ENCODE measurements at regions not wholly inside any gene's neighbourhood (a gene's known extent, or its start where the extent isn't known, plus 50 kb on each side); places are given as distances from the start of the nearest gene placed in this dataset.

GRCh38 chr2:65594150-65594549, 161.8 kb upstream of the SPRED2 start:
- H3K4me3 ChIP-seq (ENCODE audit: low read depth, poor library complexity, severe bottlenecking) = no peak overlapping the region
- intact Hi-C loops (cut with DNase I; ENCODE audit: low total_unique reads) = no loop called here

GRCh38 chr2:65589667-65590066, 157.3 kb upstream of the SPRED2 start:
- no peak overlapping the region for H3K4me3 ChIP-seq (ENCODE audit: low read depth, poor library complexity, severe bottlenecking)
- DNase-seq (ENCODE audit: low spot score in 2 of 2) = no peak
- TF ChIP-seq POLR2A (IDR thresholded peaks at IDR 0.05) = no peak
- TF ChIP-seq CTCF (IDR thresholded peaks at IDR 0.05) = no peak
- intact Hi-C loops (cut with DNase I; ENCODE audit: low total_unique reads) = no loop called here
- WGBS, 2 donors = 73 to 77% methylated on average over 2 of the region's 2 CpGs

More at GRCh38 chr2:65594150-65594549, 161.8 kb upstream of the SPRED2 start:
- TF ChIP-seq POLR2A (IDR thresholded peaks at IDR 0.05) (no peak), CTCF (IDR thresholded peaks at IDR 0.05) (no peak)
- no peak for DNase-seq (ENCODE audit: low spot score in 2 of 2)

GRCh38 chr2:65587779-65588178, 155.4 kb upstream of the SPRED2 start:
- no peak overlapping the region for H3K4me3 ChIP-seq (ENCODE audit: low read depth, poor library complexity, severe bottlenecking)
- TF ChIP-seq POLR2A (IDR thresholded peaks at IDR 0.05) = no peak
- TF ChIP-seq CTCF (IDR thresholded peaks at IDR 0.05) = no peak
- WGBS, 2 donors = 90 to 94% methylated on average over 4 of the region's 4 CpGs

GRCh38 chr2:65586516-65586915, 154.1 kb upstream of the SPRED2 start:
- H3K4me3 ChIP-seq (ENCODE audit: low read depth, poor library complexity, severe bottlenecking) = no peak overlapping the region
- WGBS, 2 donors = 85 to 91% methylated on average over 4 of the region's 4 CpGs
- DNase-seq (ENCODE audit: low spot score in 2 of 2) = peak in 1 of 2 donors; percentile 14
- intact Hi-C loops (cut with DNase I; ENCODE audit: low total_unique reads) = no loop called here
- no peak for TF ChIP-seq CTCF (IDR thresholded peaks at IDR 0.05)
- no peak for TF ChIP-seq POLR2A (IDR thresholded peaks at IDR 0.05)

More at GRCh38 chr2:65587779-65588178, 155.4 kb upstream of the SPRED2 start:
- DNase-seq (ENCODE audit: low spot score in 2 of 2) = no peak
- intact Hi-C loops (cut with DNase I; ENCODE audit: low total_unique reads) = no loop called here

- DNase-seq (ENCODE audit: low spot score in 2 of 2) = peak in 1 of 2 donors; percentile 48
- WGBS, 2 donors = 61 to 63% methylated on average over 11 of the region's 11 CpGs
- no peak for TF ChIP-seq CTCF (IDR thresholded peaks at IDR 0.05)
- no peak for TF ChIP-seq POLR2A (IDR thresholded peaks at IDR 0.05)
- intact Hi-C loops (cut with DNase I; ENCODE audit: low total_unique reads) = no loop called here
- H3K4me3 ChIP-seq (ENCODE audit: low read depth, poor library complexity, severe bottlenecking) = no peak overlapping the region
Observed at GRCh38 chr2:65583061-65583460, 150.7 kb upstream of the SPRED2 start.

GRCh38 chr2:65582364-65582763, 150.0 kb upstream of the SPRED2 start:
- no peak overlapping the region for H3K4me3 ChIP-seq (ENCODE audit: low read depth, poor library complexity, severe bottlenecking)
- intact Hi-C loops (cut with DNase I; ENCODE audit: low total_unique reads) = no loop called here
- TF ChIP-seq CTCF (IDR thresholded peaks at IDR 0.05) = no peak
- WGBS, 2 donors = 92 to 96% methylated on average over 5 of the region's 5 CpGs
- no peak for DNase-seq (ENCODE audit: low spot score in 2 of 2)
